GM19099 (cell line): ENCODE measurements at regions not wholly inside any gene's neighbourhood (a gene's known extent, or its start where the extent isn't known, plus 50 kb on each side); places are given as distances from the start of the nearest gene placed in this dataset.

Experiments used
- POLR2A ChIP-seq: IDR thresholded peaks from 3 replicates; pipeline ENCODE4 v1.6.1; 2011; ENCODE audit warnings: low read depth; ENCODE audit not compliant: insufficient read length; ENCODE audit errors: extremely low read depth

DNA sequence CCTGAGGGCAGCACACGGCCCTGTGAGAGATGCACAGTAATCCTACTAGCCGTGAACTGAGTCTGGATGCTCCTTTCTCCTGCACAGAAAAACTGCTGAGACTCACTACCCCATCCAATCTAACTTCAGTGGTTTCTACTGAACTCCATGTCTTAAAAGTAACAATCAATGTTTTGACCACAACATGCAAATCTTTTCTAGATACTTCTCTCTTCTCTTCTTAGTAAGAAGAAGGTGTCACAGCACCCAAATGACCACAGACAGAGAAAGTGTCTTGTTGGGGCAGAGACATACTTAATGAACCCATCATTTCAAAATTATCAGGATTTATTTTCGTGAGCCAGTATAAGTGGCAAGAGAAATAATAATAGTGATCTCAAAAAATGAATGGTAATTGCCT lies 285.8 kb upstream of the MEF2C start:
- TF ChIP-seq POLR2A, result no peak

DNA sequence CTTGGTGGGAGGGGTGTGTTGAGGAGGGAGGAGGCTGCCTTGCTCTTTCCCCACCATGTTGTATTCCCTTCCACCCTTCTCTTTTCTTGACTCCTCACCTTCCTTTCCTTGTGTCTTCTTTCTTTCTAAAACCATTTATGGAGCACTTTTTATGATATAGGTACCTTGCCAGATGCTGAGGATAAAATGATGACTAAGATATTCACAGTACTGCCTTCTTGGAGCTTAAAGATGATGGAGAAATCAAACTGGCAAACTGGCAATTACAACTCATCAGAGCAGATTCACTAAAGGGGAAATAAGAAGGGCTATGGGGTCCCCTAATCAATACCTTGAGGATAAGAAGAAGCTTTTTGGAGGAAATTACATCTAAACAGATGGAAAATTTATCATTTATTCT lies 273.2 kb upstream of the MEF2C start:
- no peak for TF ChIP-seq POLR2A

DNA sequence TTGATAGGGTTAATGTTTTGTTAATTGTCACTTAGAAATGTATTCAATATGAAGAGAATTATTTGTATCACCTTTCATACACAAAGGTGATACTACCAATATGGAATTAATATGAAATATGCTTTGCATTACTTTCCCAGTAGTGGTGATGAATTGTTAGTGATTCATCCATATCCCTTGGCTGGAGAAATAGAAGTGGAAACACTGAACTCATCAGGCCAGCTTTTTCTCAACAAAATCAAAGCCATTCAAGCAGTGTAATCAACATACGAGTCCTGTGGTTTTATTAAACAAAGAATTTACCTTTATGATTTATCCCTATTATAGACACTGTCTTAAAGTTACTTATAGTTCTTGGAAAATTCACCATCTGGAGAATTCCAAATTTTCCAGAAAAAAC lies 264.0 kb upstream of the MEF2C start:
- TF ChIP-seq POLR2A, result no peak

DNA sequence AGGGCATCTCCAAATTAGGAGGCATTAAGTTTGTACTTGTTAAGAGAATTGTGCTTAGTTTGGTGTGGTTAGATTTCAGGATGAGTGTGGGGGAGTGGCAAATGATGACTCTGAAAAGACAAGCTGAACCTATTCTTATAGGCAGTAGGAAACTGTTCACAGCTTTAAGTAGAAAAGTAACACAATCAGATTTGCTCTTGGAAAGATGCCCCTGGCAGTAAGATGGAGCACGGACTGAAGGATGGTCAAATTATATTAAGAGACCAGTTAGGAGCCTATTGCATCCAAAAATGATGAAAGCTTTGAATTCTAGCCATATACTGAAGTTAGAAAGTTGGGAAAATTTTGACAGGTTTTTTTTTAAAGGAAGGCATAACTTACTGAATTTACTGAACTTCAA lies 254.2 kb upstream of the MEF2C start:
- TF ChIP-seq POLR2A, result no peak

DNA sequence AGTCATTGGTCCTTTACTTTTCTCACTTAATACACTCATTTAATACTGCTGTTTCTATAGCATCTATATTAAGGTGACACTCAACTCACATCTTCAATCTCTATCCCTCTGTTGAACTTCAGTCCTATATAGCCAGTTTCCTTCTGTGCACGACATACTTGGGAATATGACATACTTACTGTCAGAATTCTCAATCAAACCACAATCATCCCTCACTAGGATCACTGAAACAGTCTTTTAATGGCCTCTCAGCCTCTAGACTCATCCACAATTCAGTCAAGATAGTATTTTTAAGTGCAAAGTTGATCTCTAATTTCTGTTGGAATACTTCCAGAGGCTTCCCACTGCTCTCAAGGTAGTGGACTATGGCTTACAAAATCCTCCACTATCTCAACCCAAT lies 251.0 kb upstream of the MEF2C start:
- TF ChIP-seq POLR2A, result no peak

DNA sequence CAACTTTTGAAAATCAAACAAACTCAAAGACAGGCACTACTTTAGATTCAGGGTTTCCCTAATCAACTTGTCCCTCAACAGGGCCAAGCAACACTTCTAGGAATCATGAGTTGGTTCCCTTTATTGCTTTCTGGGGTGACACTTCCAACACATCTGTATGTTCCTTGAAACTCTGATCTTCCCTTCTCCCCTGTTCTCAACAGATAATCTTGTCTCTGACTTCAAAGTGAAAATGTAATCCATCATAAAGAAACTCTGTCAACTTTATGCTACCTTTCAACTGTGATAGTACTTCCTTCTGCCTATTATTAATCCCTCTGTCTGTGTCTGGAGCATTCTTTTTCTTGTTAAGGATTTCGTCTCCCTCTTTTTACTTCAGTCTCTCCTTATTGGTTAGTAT lies 250.1 kb upstream of the MEF2C start:
- TF ChIP-seq POLR2A, result no peak

DNA sequence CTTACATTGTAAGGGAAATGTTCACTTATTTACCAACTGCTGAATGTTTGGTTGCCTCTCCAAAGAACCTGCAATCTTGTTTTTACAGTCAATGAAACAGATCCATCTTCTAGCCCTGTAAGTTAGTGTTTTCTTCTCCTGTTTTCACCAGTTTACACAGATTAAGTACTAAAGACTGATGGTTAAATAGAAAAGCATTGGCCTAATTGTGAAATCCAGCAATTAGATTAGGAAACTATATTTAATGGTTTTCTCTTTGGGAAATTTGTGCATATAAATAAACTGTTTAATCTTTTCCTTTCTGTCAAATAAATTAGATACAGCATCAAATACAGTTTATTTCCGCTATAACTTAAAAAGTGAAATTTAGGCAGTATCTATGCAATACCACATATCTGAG lies 247.9 kb upstream of the MEF2C start:
- TF ChIP-seq POLR2A, result no peak

DNA sequence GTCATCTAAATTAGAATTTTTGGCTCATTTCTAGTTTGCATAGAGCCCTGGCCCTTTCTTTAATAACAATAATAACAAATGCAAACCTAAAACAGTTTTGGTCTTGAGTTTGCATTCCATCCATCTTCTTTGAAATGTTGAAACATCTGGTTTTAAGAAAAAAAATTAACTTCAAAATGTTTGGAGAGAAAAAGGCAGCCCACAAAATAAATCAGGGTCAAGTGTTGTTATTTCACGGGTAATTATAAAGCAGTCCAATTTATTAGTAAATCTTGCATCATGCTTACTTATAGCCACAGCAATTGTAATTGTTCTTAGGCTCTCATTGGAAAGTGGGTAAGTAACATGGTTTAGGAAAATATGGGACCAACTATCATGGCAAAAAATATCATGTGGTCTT lies 247.0 kb upstream of the MEF2C start:
- no peak for TF ChIP-seq POLR2A

DNA sequence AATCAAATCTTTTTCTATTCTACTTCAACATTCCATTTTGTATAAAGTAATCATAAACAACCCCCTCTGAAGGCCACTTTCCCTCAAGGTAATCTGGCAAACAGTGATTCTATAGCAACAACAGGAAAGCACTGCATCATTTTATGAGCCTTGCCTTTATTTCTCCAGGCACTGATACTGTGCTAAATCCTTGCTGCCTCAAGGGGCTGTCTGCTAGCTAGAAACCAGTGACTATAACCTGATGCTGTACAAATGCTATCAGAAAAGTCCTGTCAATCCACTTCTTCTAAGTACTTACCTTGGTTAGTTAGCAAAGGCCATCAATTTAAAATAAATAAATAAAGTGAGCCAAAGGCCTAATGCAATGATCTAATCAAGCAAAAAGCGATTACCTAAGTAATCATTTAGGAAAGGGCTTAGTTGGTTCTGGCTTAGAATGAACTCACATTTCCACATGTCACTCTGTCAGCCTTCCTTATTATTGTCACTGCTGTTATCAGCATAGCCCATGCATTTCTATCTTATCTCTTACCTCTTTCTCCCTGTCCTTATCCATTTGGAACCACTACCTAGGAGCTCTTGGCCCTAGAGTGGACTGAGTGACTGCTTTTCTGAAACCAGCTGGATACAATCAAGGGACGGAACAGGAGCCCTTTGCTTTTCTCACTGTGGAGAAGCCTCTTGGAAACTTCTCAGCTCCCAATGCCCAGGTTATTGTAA lies 246.1 kb upstream of the MEF2C start:
- no peak for TF ChIP-seq POLR2A

DNA sequence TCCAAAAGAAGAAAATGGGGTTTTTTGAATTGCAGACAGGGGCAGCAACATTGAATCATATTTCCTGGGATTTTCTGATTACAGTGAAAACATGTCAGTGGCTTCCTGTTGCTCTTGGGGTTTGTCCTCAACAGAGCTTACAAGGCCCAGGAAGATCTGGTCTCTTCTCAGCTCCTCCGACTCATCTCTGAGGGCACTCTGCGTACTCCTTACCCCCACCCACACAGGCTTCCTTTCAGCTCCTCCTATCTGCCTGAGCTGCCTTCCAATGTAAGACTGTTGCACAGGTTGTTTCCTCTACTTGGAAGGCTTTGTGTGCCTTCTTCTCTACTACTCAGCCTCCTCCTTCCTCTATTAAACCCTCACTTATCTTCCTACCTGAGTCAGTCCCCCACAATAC lies 245.1 kb upstream of the MEF2C start:
- no peak for TF ChIP-seq POLR2A

DNA sequence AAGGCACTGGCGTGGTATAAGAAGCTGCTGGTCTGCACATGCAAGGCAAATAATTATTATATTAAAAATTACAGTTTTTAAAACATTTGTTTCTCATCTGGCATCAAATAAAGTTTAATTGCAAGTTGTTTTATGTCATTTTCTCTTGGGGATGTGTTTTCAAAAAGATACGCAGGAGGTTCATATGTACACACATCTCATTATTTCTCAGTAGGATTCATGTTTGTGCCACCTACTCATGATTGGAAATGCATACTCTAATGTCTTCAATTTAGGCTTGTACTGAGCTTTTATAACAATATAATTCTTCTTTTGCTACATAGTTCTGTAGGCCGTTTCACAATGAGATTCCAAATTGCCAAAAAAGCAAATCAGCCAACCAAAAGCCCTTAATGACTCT lies 244.2 kb upstream of the MEF2C start:
- TF ChIP-seq POLR2A, result no peak

DNA sequence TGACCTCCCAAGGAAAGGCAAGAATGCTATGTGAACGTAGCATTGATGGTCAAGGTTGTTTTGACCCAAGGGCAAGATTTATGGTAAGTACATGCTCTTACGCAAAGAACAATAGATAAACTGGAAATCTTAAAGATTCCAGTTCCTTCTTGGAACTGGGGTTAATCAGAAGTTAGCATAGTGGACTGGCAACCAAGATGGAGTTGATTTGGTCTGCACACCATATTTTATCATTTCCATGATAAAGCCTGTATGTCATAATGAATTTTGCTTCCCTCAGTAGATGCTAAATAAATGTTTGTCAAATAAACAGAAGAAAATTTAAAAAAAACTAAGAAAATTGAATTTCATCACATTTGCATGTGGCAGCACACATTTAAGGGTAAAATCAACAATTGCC lies 242.4 kb upstream of the MEF2C start:
- no peak for TF ChIP-seq POLR2A

DNA sequence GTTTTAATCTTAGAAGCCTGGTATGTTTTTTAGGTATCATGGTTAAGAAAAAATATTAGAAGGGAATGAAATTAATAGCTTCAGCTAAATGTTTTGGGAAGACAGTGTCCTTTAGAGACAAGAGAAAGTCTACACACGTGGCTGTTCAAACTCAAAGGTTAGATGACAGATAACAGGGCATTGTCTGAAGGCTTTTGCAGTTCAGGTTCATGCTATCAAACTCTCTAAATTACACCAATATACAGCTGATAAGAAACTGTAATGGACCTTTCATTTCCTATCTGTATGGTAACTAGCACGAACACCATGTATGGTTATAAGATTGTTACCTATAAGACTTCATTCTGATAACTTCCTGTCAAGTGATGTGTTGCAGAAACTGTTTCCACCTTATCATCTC lies 240.6 kb upstream of the MEF2C start:
- TF ChIP-seq POLR2A, result no peak

DNA sequence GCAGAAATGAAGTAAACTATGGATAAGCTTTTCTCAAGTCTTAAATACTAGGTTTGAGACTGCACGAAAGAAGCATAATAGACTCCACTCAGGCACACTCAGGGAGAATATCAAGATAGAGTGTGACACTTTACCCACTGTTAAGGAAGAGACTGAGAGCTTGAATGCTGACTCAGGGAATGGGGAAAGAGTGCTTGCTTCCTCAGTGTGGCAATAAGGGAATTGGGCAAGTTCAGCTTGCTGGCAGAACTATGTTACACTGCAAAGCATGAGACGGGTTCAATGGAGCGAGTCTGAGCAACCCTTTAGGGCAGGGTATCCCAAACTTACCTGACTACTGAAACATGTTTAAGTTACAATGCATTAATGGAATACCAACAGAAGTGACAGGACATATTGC lies 237.7 kb upstream of the MEF2C start:
- TF ChIP-seq POLR2A, result no peak

DNA sequence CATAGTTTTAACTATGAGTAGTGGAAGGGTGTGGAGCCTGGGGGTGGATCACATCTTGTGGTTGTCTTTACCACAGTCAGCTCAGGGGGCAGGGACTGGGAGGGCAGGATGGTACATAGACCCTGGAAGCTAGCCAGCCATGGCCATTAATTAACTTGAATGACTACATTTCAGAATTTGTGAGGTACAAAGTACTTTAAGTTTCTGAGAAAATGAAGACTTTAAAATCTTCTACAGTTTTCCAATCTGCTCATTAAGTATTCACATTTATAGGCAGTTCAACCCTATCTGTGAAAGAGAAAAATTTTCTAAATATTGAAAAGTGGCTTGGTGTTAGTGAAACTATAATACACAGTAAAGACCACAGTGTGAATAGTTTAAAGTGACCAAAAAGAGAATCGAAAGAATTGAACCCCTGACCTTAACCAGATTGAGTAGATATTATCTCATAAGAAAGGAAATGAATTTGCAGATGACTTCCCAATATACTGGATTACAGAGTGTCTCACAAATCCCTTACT lies 234.2 kb upstream of the MEF2C start:
- TF ChIP-seq POLR2A, result no peak

DNA sequence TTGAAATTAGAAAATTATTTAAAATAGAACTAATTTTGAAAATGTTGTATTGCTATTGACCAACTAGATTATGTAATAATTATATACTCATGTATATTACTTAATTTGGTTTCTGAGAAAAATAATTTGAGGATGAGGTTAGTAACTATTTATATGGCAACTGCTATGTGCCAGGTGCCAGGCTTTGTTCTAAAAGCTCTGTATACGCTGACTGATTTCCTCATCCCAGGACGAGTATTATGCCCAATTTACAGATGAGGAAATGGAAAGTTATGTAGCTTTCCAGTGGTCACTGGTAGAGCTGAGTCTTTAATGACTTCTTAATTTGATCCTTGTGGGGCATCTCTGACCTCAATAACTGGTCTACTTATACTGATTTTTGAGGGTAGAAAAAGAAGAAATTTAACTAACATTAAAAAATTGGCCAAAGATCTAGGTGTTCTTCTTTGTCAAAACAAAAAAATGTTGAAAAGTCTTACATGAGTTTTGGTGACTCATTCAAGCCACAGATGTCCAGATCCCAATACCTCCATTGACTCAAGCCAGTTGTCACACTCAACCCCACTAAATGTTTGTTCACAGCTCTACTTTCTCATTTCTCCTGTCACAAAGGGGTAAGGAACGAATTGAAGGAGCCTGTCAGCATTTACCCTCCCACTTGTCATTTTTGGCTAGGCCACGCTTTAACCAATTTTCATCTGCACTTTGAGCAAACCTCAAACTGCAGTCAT lies 228.1 kb upstream of the MEF2C start:
- no peak for TF ChIP-seq POLR2A
